SK-N-SH (cell line): ENCODE measurements at regions not wholly inside any gene's neighbourhood (a gene's known extent, or its start where the extent isn't known, plus 50 kb on each side); places are given as distances from the start of the nearest gene placed in this dataset.

Source experiments
- CTCF ChIA-PET: fragments of 300-600, 350-600 bp; formaldehyde crosslinking; extraction: SDS; loops from one replicate; lab custom pipeline; 2021; lab: Yijun Ruan, JAX
- POLR2A ChIA-PET: fragments of 350-600 bp; sonication (Branson Sonifier 250); formaldehyde crosslinking; extraction: SDS; loops from one replicate; lab custom pipeline; 2020; ENCODE audit warnings: antibody characterized with exemption, inconsistent platforms; lab: Yijun Ruan, JAX
- DNase-seq: peaks from one replicate; pipeline ENCODE4 v3.0.0; 2012
- H2AFZ ChIP-seq: fragments of 200-600 bp; sonication (generic); 2 replicates; pipeline ENCODE4 v1.8.1; 2016; ENCODE audit warnings: antibody characterized with exemption, mild to moderate bottlenecking, low read depth
- H3F3A ChIP-seq: fragments of 200-600 bp; sonication (generic); replicated peaks from 2 replicates; pipeline ENCODE3; 2016; ENCODE audit warnings: antibody characterized with exemption, mild to moderate bottlenecking; ENCODE audit not compliant: insufficient read depth
- H3K27ac ChIP-seq, 2 experiments: fragments of 200-500 bp in 1 of 2; fragments of 200-600 bp in 1 of 2; sonication (Bioruptor generic) in 1 of 2; sonication (generic), shearing (Covaris generic) in 1 of 2; 2 replicates each; pipeline versions ENCODE4 v1.5.1 to v1.6.1; 2014 to 2016; ENCODE audit warnings: low read depth in 2 of 2, inconsistent platforms in 1 of 2, low read length in 1 of 2, mild to moderate bottlenecking in 1 of 2, mixed read lengths in 1 of 2
- H3K27me3 ChIP-seq: fragments of 200-600 bp; sonication (generic), shearing (Covaris generic); 2 replicates; pipeline ENCODE4 v1.6.1; 2016; ENCODE audit warnings: mixed run types; ENCODE audit not compliant: insufficient read depth
- H3K36me3 ChIP-seq, 2 experiments: fragments of 200-500 bp in 1 of 2; fragments of 200-600 bp in 1 of 2; sonication (Bioruptor generic) in 1 of 2; sonication (generic) in 1 of 2; replicated peaks in 1 of 2; 2 replicates each; pipeline versions ENCODE3 to v1.5.1; 2014 to 2016; ENCODE audit warnings: low read length in 1 of 2, mild to moderate bottlenecking in 1 of 2; ENCODE audit not compliant: insufficient read depth in 2 of 2, control insufficient read depth in 1 of 2
- H3K4me1 ChIP-seq, 2 experiments: fragments of 200-500 bp in 1 of 2; fragments of 200-600 bp in 1 of 2; sonication (Bioruptor generic) in 1 of 2; sonication (generic), shearing (Covaris generic) in 1 of 2; 2 replicates each; pipeline versions ENCODE4 v1.5.1 to v1.6.1; 2014 to 2016; ENCODE audit warnings: low read depth in 1 of 2, low read length in 1 of 2, mixed run types in 1 of 2; ENCODE audit not compliant: insufficient read depth in 2 of 2, control insufficient read depth in 1 of 2
- H3K4me2 ChIP-seq: fragments of 200-600 bp; sonication (generic), shearing (Covaris generic); 2 replicates; pipeline ENCODE4 v1.6.1; 2017; ENCODE audit warnings: mixed run types
- H3K4me3 ChIP-seq, 2 experiments: fragments of 200-500 bp in 1 of 2; fragments of 200-600 bp in 1 of 2; sonication (Bioruptor generic) in 1 of 2; sonication (generic), shearing (Covaris generic) in 1 of 2; 2 replicates each; pipeline versions ENCODE4 v1.5.1 to v1.8.1; 2014 to 2016; ENCODE audit warnings: low read depth in 2 of 2, inconsistent platforms in 1 of 2, low read length in 1 of 2, mild to moderate bottlenecking in 1 of 2, mixed read lengths in 1 of 2, moderate library complexity in 1 of 2
- H3K79me2 ChIP-seq: fragments of 200-600 bp; sonication (generic); 2 replicates; pipeline ENCODE4 v1.8.1; 2017; ENCODE audit warnings: mild to moderate bottlenecking; ENCODE audit not compliant: insufficient read depth
- H3K9ac ChIP-seq: fragments of 200-600 bp; sonication (generic); 2 replicates; pipeline ENCODE4 v1.6.1; 2017; ENCODE audit warnings: mixed run types
- H3K9me2 ChIP-seq: fragments of 200-600 bp; sonication (generic); 2 replicates; pipeline ENCODE4 v1.6.1; 2017; ENCODE audit warnings: mixed run types
- H3K9me3 ChIP-seq: fragments of 200-600 bp; sonication (generic); 2 replicates; pipeline ENCODE4 v1.6.1; 2017; ENCODE audit warnings: mixed run types, mild to moderate bottlenecking, moderate library complexity
- H4K20me1 ChIP-seq: fragments of 200-600 bp; sonication (generic); 2 replicates; pipeline ENCODE4 v1.6.1; 2017; ENCODE audit warnings: mild to moderate bottlenecking, mixed run types; ENCODE audit not compliant: insufficient read depth
- CHD2 ChIP-seq: fragments of 150-350 bp; IDR thresholded peaks from 2 replicates; pipeline ENCODE4 v1.6.1; 2018; ENCODE audit warnings: low read length; ENCODE audit not compliant: partially characterized antibody
- ELF1 ChIP-seq: IDR thresholded peaks from 2 replicates; pipeline ENCODE4 v1.4.0; 2012
- EP300 ChIP-seq, 2 experiments: IDR thresholded peaks; 2 replicates each; pipeline versions ENCODE4 v1.4.0 to v1.6.1; 2012; ENCODE audit warnings: borderline replicate concordance in 1 of 2, low read depth in 1 of 2, low read length in 1 of 2
- EZH2phosphoT487 ChIP-seq: fragments of 200-600 bp; sonication (generic); IDR thresholded peaks from 2 replicates; pipeline ENCODE4 v1.6.1; 2017; ENCODE audit warnings: low read depth, mixed run types, mild to moderate bottlenecking, antibody characterized with exemption, moderate library complexity, borderline replicate concordance
- GABPA ChIP-seq: IDR thresholded peaks from 2 replicates; pipeline ENCODE4 v1.4.0; 2012; ENCODE audit warnings: low read depth, mild to moderate bottlenecking
- GATA2 ChIP-seq: sonication (generic); formaldehyde crosslinking; IDR thresholded peaks from 2 replicates; pipeline ENCODE4 v1.5.0; 2020; ENCODE audit warnings: mild to moderate bottlenecking, missing genetic modification reagents
- IRF3 ChIP-seq: fragments of 150-350 bp; IDR thresholded peaks from 2 replicates; pipeline ENCODE4 v1.6.1; 2016; ENCODE audit warnings: mild to moderate bottlenecking, low read depth, low read length
- RAD21 ChIP-seq: IDR thresholded peaks from 2 replicates; pipeline ENCODE4 v1.6.1; 2012; ENCODE audit warnings: mild to moderate bottlenecking, low read length
- RCOR1 ChIP-seq: fragments of 150-350 bp; IDR thresholded peaks from 2 replicates; pipeline ENCODE4 v1.6.1; 2017; ENCODE audit warnings: antibody characterized with exemption, low read length
- RFX5 ChIP-seq: IDR thresholded peaks from 2 replicates; pipeline ENCODE4 v1.6.1; 2012; ENCODE audit warnings: mild to moderate bottlenecking, improper control_type of control experiment, low read length
- RXRA ChIP-seq: IDR thresholded peaks from 2 replicates; pipeline ENCODE4 v1.4.0; 2012; ENCODE audit warnings: low read depth, mild to moderate bottlenecking, borderline replicate concordance
- SIN3A ChIP-seq: IDR thresholded peaks from 2 replicates; pipeline ENCODE4 v1.6.1; 2012; ENCODE audit warnings: low read depth, mild to moderate bottlenecking, low read length, moderate library complexity, borderline replicate concordance
- TEAD4 ChIP-seq: IDR thresholded peaks from 2 replicates; pipeline ENCODE4 v1.4.0; 2012; ENCODE audit warnings: mild to moderate bottlenecking, borderline replicate concordance; ENCODE audit not compliant: insufficient read depth
- WGBS: methylation state at CpG from one replicate; pipeline ENCODE4 v1.1.6; 2017; ENCODE audit warnings: low lambda C conversion rate; 5-methylcytosine and 5-hydroxymethylcytosine counted together
- TF ChIP-seq, protein P1 (sequence below): IDR thresholded peaks from 2 replicates; pipeline ENCODE4 v1.4.0; 2012; ENCODE audit warnings: low read depth, borderline replicate concordance
- TF ChIP-seq, protein P2 (sequence below): IDR thresholded peaks from 2 replicates; pipeline ENCODE4; 2012

GRCh38 chr2:59703796-59704195 lies 849.7 kb downstream of the BCL11A start (continued):
- TF ChIP-seq, protein P1, sequence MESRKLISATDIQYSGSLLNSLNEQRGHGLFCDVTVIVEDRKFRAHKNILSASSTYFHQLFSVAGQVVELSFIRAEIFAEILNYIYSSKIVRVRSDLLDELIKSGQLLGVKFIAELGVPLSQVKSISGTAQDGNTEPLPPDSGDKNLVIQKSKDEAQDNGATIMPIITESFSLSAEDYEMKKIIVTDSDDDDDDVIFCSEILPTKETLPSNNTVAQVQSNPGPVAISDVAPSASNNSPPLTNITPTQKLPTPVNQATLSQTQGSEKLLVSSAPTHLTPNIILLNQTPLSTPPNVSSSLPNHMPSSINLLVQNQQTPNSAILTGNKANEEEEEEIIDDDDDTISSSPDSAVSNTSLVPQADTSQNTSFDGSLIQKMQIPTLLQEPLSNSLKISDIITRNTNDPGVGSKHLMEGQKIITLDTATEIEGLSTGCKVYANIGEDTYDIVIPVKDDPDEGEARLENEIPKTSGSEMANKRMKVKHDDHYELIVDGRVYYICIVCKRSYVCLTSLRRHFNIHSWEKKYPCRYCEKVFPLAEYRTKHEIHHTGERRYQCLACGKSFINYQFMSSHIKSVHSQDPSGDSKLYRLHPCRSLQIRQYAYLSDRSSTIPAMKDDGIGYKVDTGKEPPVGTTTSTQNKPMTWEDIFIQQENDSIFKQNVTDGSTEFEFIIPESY = no peak
- TF ChIP-seq ELF1 = no peak
- TF ChIP-seq TEAD4 = no peak
- TF ChIP-seq RAD21 = no peak
- TF ChIP-seq, protein P2, sequence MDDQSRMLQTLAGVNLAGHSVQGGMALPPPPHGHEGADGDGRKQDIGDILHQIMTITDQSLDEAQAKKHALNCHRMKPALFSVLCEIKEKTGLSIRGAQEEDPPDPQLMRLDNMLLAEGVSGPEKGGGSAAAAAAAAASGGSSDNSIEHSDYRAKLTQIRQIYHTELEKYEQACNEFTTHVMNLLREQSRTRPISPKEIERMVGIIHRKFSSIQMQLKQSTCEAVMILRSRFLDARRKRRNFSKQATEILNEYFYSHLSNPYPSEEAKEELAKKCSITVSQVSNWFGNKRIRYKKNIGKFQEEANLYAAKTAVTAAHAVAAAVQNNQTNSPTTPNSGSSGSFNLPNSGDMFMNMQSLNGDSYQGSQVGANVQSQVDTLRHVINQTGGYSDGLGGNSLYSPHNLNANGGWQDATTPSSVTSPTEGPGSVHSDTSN = no peak

DNA sequence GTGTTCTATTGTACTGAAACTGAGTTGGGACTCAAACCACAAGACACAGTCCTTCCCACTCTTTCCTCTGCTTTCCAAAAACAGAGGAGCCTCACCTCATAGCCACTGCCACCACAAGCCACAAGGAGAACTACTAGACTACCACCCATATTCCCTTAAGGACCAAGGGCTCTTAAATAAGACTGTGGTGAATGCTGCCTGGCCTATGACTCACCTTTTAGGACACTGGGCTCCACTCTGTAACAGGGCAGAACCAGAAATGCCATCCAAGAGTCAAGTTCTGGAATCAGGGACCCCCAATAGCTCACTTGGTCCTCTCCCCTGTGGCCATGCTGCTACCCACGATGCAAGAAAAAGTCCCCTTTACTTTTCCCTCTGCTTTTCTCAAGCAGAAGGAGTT lies 851.4 kb downstream of the BCL11A start:
- Histone ChIP-seq H3K4me2 (no peak overlapping the region), H3F3A (no peaks in the 10 kb centered on the region), H3K4me3 (no peak overlapping the region), H2AFZ (no peak overlapping the region), H3K4me1 (no peaks in the 10 kb centered on the region), H3K36me3 (no peaks in the 10 kb centered on the region), H3K27ac (no peak overlapping the region), H3K9ac (no peak overlapping the region), H4K20me1 (no peaks in the 10 kb centered on the region), H3K79me2 (no peaks in the 10 kb centered on the region), H3K27me3 (no peaks in the 10 kb centered on the region), H3K9me3 (no peaks in the 10 kb centered on the region), H3K9me2 (no peaks in the 10 kb centered on the region)
- WGBS = 0% methylated on average over 1 of the region's 1 CpG
- TF ChIP-seq CHD2 (no peak), ELF1 (no peak), GATA2 (CRISPR knock-in tag) (no peak), SIN3A (no peak), RXRA (no peak), EZH2phosphoT487 (no peak), IRF3 (no peak), RFX5 (no peak), RCOR1 (no peak), GABPA (no peak), EP300 (IDR thresholded peaks at IDR 0.05; ENCODE audit: borderline replicate concordance in 1 of 2, low read depth in 1 of 2, low read length in 1 of 2) (no peak)
- ChIA-PET POLR2A (no interaction called here), CTCF (no interaction called here)
- no peak for DNase-seq
